ENCODE measurements at regions not wholly inside any gene's neighbourhood (a gene's known extent, or its start where the extent isn't known, plus 50 kb on each side); places are given as distances from the start of the nearest gene placed in this dataset.

DNA sequence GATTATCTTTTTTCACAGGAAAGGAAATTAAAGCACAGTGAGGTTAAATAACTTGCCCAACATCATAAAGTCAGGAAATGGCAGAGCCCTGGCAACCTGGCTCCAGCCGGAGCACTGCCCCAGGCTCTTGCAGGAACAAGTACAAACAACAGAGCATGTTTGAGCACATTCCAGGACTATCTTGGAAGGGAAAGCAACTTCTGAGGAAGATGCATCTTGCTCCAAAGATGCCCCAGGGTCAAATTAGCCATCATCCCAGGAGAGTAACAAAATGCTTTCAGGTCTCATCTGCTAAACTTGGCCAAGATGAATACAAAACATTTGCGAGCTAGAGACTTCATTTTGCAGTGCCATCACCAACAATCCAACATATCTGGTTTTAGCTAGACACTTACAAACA, 162.4 kb upstream of the LRRN1 start:
- TF ChIP-seq SUZ12 (IDR thresholded peaks at IDR 0.05; ENCODE audit: extremely low read depth, insufficient read depth, insufficient read length) (no peak), YY1 (IDR thresholded peaks at IDR 0.05; ENCODE audit: insufficient read depth, insufficient read length) (no peak), ZNF274 (IDR thresholded peaks at IDR 0.05; ENCODE audit: low read depth, low read length) (no peak)
